OCI-LY7 (cell line): ENCODE measurements at regions not wholly inside any gene's neighbourhood (a gene's known extent, or its start where the extent isn't known, plus 50 kb on each side); places are given as distances from the start of the nearest gene placed in this dataset.

Experiments used
- BruUV-seq: library from RNA; stranded (reverse); fragments of 400-500 nt; replicated peaks from 2 replicates; lab custom pipeline; 2021; lab: Mats Ljungman, UMichigan
- CTCF ChIA-PET: fragments of 300-600 bp; sonication (Branson Sonifier 250); formaldehyde crosslinking; loops from one replicate; lab custom pipeline; 2022; ENCODE audit warnings: antibody characterized with exemption; ENCODE audit not compliant: unreplicated experiment; lab: Charles Lee
- POLR2A ChIA-PET: fragments of 300-600 bp; sonication (Branson Sonifier 250); formaldehyde crosslinking; loops from one replicate; lab custom pipeline; 2022; ENCODE audit warnings: antibody characterized with exemption; lab: Charles Lee
- DNase-seq: peaks from one replicate; pipeline ENCODE4 v3.0.0-alpha.2; 2015; ENCODE audit warnings: low spot score
- H2AFZ ChIP-seq: fragments of 200-600 bp; sonication (generic), shearing (Covaris generic); 2 replicates; pipeline ENCODE4 v1.6.1; 2014; ENCODE audit warnings: mild to moderate bottlenecking, antibody characterized with exemption, low read length, moderate library complexity
- H3K27ac ChIP-seq: fragments of 200-600 bp; sonication (generic); 2 replicates; pipeline ENCODE4 v1.5.1; 2014; ENCODE audit warnings: mixed run types, low read depth, mild to moderate bottlenecking, moderate library complexity, low read length, inconsistent platforms; ENCODE audit not compliant: poor library complexity, severe bottlenecking
- H3K36me3 ChIP-seq: fragments of 200-600 bp; sonication (generic); 2 replicates; pipeline ENCODE4 v1.6.1; 2014; ENCODE audit warnings: mild to moderate bottlenecking, antibody characterized with exemption, low read length, moderate library complexity, mixed read lengths; ENCODE audit not compliant: insufficient read depth
- H3K4me1 ChIP-seq: fragments of 200-600 bp; sonication (generic); 2 replicates; pipeline ENCODE4 v1.5.1; 2014; ENCODE audit warnings: mild to moderate bottlenecking, low read length; ENCODE audit not compliant: insufficient read depth, poor library complexity, severe bottlenecking
- H3K4me2 ChIP-seq: fragments of 200-600 bp; sonication (generic); 2 replicates; pipeline ENCODE4 v1.6.1; 2014; ENCODE audit warnings: mild to moderate bottlenecking, low read length
- H3K4me3 ChIP-seq: fragments of 200-600 bp; sonication (generic); 2 replicates; pipeline ENCODE4 v1.5.1; 2014; ENCODE audit warnings: mild to moderate bottlenecking, low read depth, low read length; ENCODE audit not compliant: poor library complexity, severe bottlenecking
- H3K79me2 ChIP-seq: fragments of 200-600 bp; sonication (generic); 2 replicates; pipeline ENCODE4 v1.6.1; 2016; ENCODE audit warnings: low read depth, mild to moderate bottlenecking, low read length, moderate library complexity, mixed read lengths; ENCODE audit not compliant: insufficient read depth
- H3K9me2 ChIP-seq: fragments of 200-600 bp; sonication (generic); 2 replicates; pipeline ENCODE4 v1.6.1; 2016; ENCODE audit warnings: mild to moderate bottlenecking, low read length, mixed read lengths; ENCODE audit not compliant: insufficient read depth
- H3K9me3 ChIP-seq: fragments of 200-600 bp; sonication (generic); 2 replicates; pipeline ENCODE4 v1.6.1; 2014; ENCODE audit warnings: mild to moderate bottlenecking, mixed run types, low read length, mixed read lengths
- H4K20me1 ChIP-seq: fragments of 200-600 bp; sonication (generic); 2 replicates; pipeline ENCODE4 v1.6.1; 2014; ENCODE audit warnings: mild to moderate bottlenecking, antibody characterized with exemption, low read length, moderate library complexity, mixed read lengths; ENCODE audit not compliant: insufficient read depth
- EZH2phosphoT487 ChIP-seq: fragments of 200-600 bp; sonication (generic); IDR thresholded peaks from 2 replicates; pipeline ENCODE4 v1.6.1; 2018; ENCODE audit warnings: low read depth, borderline replicate concordance, mild to moderate bottlenecking, mixed run types, antibody characterized with exemption, low read length, moderate library complexity, mixed read lengths
- intact Hi-C: fragments of 100-400 bp; cut with micrococcal nuclease; formaldehyde crosslinking; loops from one replicate; pipeline ENCODE4 v1.10.0; 2022; ENCODE audit not compliant: unreplicated experiment
- TF ChIP-seq, protein P1 (sequence below): fragments of 200-600 bp; sonication (generic); conservative IDR thresholded peaks from 2 replicates; pipeline ENCODE4 v1.5.1; 2014; ENCODE audit warnings: mild to moderate bottlenecking, antibody characterized with exemption, low read length, moderate library complexity, mixed read lengths

DNA sequence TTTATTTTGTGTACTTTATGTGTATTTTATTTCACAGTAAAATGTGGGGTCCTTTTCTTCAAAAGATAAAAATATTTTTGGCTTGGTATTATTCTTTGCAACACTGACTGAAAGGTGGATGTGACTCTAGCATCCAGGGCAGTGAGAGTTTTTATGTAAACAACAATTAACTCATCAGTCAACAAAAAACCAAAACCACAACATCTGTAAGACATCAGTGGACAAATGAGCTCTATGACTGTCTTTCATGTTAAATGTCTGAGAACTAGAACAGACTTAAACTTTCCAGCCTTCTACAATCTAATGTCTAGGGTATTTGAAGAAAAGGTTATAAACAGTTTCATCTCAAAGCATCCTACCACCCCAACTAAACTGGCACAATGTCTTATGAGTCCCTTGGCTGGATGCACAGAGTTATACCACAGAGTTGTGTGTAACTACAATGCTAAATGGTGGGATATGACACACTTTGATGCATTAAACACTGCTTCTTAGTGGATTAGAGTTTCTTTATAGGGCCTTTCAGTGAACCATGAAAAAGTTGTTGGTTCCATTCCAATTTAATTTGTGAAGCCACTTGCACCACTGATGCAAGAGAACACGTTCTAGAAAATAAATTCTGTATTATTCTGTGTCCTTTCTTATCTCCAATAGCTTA is 544.2 kb upstream of the KLF12 start:
- Histone ChIP-seq H3K4me3 (no peak overlapping the region), H3K79me2 (no peaks in the 10 kb centered on the region), H3K9me2 (no peaks in the 10 kb centered on the region), H3K4me2 (no peak overlapping the region), H2AFZ (no peak overlapping the region), H4K20me1 (no peaks in the 10 kb centered on the region), H3K36me3 (no peaks in the 10 kb centered on the region), H3K9me3 (no peaks in the 10 kb centered on the region), H3K27ac (no peak overlapping the region), H3K4me1 (no peaks in the 10 kb centered on the region)
- intact Hi-C loops: no loop called here
- no peak for TF ChIP-seq EZH2phosphoT487
- TF ChIP-seq, protein P1, sequence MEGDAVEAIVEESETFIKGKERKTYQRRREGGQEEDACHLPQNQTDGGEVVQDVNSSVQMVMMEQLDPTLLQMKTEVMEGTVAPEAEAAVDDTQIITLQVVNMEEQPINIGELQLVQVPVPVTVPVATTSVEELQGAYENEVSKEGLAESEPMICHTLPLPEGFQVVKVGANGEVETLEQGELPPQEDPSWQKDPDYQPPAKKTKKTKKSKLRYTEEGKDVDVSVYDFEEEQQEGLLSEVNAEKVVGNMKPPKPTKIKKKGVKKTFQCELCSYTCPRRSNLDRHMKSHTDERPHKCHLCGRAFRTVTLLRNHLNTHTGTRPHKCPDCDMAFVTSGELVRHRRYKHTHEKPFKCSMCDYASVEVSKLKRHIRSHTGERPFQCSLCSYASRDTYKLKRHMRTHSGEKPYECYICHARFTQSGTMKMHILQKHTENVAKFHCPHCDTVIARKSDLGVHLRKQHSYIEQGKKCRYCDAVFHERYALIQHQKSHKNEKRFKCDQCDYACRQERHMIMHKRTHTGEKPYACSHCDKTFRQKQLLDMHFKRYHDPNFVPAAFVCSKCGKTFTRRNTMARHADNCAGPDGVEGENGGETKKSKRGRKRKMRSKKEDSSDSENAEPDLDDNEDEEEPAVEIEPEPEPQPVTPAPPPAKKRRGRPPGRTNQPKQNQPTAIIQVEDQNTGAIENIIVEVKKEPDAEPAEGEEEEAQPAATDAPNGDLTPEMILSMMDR: no peak
- DNase-seq: no peak
- CTCF ChIA-PET: no interaction called here
- no TSS peak for BruUV-seq
- POLR2A ChIA-PET: interaction anchor here (0.6 kb wide), 1 partner anchor 1627 kb away, joined by 3 read pairs; no protein-coding TSS in a partner anchor

GRCh38 chr13:74675972-74676371 is 541.8 kb upstream of the KLF12 start:
- H3K36me3 ChIP-seq: no peaks in the 10 kb centered on the region
- no peak overlapping the region for H3K4me2 ChIP-seq
- intact Hi-C loops: no loop called here
- H3K79me2 ChIP-seq: no peaks in the 10 kb centered on the region
- TF ChIP-seq, protein P1: no peak
- no peak for TF ChIP-seq EZH2phosphoT487
- ChIA-PET CTCF (no interaction called here), POLR2A (interaction anchor here (0.6 to 0.9 kb wide), 2 partner anchors 15 to 76 kb away, joined by 3 to 4 read pairs; no protein-coding TSS in a partner anchor)
- no peaks in the 10 kb centered on the region for H3K9me2 ChIP-seq
- H3K27ac ChIP-seq: no peak overlapping the region
- no TSS peak for BruUV-seq
- DNase-seq: no peak
- H3K4me3 ChIP-seq: no peak overlapping the region
- no peaks in the 10 kb centered on the region for H4K20me1 ChIP-seq
- H3K9me3 ChIP-seq: no peaks in the 10 kb centered on the region
- H2AFZ ChIP-seq: no peak overlapping the region
- H3K4me1 ChIP-seq: no peaks in the 10 kb centered on the region

DNA sequence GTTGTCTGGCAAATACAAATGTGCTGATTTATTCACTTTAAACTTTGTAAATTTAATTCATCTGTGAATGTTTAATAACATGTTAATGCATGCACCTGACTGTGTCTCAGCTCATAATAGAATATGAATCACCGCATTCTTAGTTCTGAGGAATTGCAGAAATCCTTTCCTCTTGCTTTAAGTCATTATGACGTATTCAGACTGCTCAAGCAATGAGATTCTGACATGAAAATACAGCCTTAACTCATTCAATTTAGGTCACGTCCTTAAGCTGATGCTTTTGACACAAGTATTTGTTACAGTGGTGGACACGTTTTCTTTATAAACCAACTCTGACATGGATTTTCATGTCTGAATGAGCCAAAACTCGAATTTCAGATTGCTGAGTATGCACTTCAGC is 541.0 kb upstream of the KLF12 start:
- Histone ChIP-seq H4K20me1 (no peaks in the 10 kb centered on the region), H3K9me2 (no peaks in the 10 kb centered on the region), H3K79me2 (no peaks in the 10 kb centered on the region), H2AFZ (no peak overlapping the region), H3K4me1 (no peaks in the 10 kb centered on the region), H3K27ac (no peak overlapping the region), H3K4me3 (no peak overlapping the region), H3K4me2 (no peak overlapping the region), H3K36me3 (no peaks in the 10 kb centered on the region), H3K9me3 (no peaks in the 10 kb centered on the region)
- ChIA-PET POLR2A (interaction anchor here (0.6 to 1.3 kb wide), 3 partner anchors 14 to 826 kb away, joined by 3 to 4 read pairs (median 3); no protein-coding TSS in a partner anchor), CTCF (no interaction called here)
- DNase-seq: no peak
- TF ChIP-seq EZH2phosphoT487: no peak
- TF ChIP-seq, protein P1: no peak
- BruUV-seq: no TSS peak
- intact Hi-C loops: no loop called here
